ENCODE measurements at regions not wholly inside any gene's neighbourhood (a gene's known extent, or its start where the extent isn't known, plus 50 kb on each side); places are given as distances from the start of the nearest gene placed in this dataset.
"Not testable (repeated sequence)": the region's sequence is repeated elsewhere in the genome, so short reads cannot be mapped to it uniquely, and the experiment has no call there.

- no peak for DNase-seq (ENCODE audit: low read depth in 2 of 2, low spot score in 1 of 2)
These were observed 364.8 kb downstream of the RPS6KC1 start for GRCh38 chr1:213415691-213416380.

DNA sequence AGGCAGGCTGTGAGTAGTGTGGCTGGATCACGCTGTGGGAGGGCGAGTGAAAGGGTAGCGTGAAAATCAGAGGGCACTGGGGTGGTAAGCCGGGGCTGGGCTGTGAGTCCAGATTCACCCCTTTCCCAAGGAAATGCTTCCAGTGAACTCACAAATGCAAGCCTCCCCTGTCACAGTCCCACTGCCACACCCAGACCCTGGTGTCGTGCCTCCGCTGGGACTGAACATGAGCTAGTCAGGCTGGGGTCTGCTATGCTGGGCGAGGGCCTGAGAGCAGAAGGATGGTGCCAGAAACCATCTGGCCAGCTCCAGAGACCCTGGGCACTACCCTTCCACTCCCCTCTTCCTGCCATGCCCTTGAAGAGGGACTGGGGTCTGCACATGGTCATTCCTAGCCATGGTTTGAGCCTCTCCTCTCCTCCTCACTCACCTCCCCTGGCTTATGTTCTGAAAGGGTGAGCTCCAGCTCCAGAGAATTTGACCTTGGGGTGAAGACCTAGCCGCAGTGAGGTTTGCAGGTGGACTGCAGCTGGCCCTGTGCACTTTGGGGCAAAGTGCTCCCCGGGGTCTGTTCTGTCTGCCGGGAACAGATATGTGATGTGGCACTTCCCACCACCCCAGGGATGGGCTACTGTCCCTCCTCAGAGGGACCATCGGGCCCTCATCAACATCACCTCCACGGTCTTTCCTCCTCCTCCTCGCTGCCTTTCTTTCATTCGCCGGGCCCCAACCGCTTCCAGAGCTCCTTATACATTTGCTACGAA is 365.6 kb downstream of the RPS6KC1 start:
- no peak for DNase-seq (ENCODE audit: low read depth in 2 of 2, low spot score in 1 of 2)

- no peak for DNase-seq (ENCODE audit: low read depth in 2 of 2, low spot score in 1 of 2)
These were observed 366.3 kb downstream of the RPS6KC1 start for GRCh38 chr1:213417225-213417820.

DNA sequence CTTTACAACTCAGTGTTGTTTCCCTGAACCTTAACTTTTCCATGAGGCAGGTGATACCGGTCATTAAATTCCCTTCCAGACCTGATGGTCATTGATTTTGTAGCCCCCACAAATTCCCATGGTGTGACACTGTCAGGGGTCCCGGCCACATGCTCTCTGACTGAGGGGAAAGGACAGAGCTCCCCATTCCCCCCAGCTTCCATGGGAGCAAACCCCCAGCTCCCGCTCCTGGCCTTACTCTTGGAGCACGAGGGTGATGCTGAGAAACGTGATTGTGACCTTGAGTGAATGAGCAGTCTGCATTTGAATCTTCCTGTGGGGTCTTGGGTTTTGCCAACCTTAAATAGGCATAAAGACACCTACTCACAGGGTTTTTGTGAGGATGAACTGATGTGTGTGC is 366.8 kb downstream of the RPS6KC1 start:
- DNase-seq (ENCODE audit: low read depth in 2 of 2, low spot score in 1 of 2), result no peak

DNA sequence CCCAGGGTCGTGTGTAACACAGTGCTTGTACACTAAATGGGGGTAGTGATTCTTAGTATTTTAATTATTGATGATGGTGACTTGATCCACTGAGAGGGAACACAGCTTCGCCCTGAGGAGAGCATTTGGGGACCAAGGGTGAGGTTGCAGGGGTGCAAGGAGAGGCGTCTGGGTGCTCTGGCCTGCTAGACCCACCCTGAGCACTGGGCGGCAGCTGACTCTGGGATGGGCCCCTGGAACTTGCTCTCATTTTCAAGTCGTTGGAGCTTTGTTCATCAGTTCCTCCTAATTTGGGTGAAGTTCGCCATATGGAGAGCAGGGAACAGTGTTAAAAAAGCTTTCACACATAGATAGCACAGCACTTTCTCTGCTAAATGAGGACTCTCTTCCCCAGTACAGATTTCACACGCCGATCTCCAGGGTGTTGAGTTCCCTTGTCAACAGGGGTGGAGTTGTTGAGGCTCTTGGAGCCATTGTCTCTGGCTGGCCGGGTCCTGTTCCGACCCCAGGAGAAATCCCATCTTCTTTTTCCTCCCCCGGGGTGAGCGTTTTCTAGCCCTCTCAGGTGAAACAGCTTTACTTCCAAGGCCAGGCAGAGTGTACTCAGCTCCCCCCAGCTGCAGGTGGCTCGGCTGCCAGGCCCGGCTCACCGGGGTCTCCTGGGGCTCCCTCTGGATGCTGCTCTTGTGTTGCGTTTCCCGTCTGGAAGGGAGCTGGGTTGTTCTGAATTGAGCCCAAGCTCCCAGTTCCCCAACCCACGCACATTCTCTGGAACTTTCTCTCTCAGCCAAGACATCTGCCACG is 367.4 kb downstream of the RPS6KC1 start:
- DNase-seq (ENCODE audit: low read depth in 2 of 2, low spot score in 1 of 2), result no peak

DNA sequence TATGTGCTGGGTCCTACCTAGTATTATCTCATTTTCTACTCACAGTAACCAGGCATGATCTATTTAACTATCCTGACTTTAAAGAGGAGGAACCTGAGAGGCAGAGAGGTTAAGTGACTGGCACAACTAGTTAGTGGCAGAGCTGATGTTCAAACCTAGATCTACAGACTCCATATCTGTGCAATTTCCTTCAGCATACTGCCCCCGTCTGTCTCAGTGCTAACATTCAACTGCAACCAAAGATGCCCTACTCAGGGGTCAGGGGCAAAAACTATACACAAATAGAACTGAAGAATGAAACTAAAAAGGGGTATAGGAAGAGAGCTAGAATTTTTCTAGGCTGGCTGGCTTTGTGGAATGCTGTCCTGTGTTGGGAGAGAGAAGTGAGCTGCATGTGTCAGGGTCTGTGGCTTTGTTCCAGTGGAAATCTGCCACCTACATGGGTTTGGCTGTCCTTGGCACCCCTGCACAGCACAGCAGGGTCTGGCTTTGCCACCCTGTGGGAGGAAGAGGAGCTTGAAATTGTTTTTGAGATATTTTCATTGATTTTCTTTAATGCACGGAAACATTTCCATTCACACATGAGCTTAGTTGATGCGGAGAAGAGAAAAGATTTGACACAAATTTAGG is 368.5 kb downstream of the RPS6KC1 start:
- no peak for DNase-seq (ENCODE audit: low read depth in 2 of 2, low spot score in 1 of 2)

DNA sequence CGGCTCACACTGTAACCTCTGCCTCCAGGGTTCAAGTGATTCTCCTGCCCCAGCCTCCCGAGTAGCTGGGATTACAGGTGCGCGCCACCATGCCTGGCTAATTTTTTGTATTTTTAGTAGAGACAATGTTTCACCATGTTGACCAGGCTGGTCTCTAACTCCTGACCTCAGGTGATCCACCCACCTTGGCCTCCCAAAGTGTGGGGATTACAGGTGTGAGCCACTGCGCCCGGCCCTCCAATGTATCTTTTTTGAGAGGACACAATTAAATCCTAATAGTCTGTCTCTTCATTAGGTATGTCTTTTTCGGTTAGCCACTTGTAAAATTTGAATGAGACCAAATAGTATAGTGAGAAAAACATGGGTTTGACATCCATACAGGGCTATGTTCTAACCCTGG is 370.1 kb downstream of the RPS6KC1 start:
- not testable (repeated sequence) for DNase-seq (ENCODE audit: low read depth in 2 of 2, low spot score in 1 of 2)

DNA sequence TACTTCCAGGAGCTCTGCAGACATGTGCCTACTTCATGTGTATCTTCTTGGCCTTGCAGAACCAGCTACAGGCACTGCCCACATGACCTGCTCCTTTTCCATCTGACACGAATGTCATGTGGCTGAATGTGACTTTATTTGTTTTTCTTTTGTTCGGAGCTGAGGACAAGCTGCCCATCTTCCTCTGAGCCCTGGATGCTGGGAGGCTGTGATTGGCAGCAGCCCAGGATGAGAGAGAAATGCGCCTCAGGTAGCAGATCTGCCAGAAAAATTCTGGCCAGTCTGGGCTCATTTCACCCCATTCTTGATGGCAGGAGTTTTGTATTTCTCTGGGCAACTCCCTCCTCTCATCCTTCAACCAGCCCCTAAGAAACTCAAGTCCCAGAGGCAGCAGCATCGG is 372.0 kb downstream of the RPS6KC1 start:
- no peak for DNase-seq (ENCODE audit: low read depth in 2 of 2, low spot score in 1 of 2)

DNA sequence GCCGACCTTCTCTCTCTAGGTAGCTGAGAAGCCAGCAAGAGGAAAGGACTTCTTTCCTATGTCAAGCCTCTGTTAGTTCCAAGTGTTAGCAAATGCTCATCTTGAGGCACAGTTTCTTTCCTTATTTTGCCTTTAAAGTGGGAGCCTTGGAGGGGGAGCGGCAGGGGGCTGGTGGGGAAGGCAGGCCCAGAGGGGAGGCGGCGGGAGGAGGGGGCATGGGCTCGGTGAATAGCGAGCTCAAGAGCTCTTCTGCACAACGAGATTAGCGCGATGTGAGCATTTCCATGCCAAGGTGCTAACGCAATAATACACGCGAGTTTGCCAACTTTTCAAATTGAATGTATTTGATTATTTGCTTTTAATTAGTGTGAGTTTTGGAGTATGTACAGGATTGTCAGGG is 372.6 kb downstream of the RPS6KC1 start:
- DNase-seq (ENCODE audit: low read depth in 2 of 2, low spot score in 1 of 2), result no peak

GRCh38 chr1:213425376-213426030 is 374.5 kb downstream of the RPS6KC1 start:
- no peak for DNase-seq (ENCODE audit: low read depth in 2 of 2, low spot score in 1 of 2)

DNA sequence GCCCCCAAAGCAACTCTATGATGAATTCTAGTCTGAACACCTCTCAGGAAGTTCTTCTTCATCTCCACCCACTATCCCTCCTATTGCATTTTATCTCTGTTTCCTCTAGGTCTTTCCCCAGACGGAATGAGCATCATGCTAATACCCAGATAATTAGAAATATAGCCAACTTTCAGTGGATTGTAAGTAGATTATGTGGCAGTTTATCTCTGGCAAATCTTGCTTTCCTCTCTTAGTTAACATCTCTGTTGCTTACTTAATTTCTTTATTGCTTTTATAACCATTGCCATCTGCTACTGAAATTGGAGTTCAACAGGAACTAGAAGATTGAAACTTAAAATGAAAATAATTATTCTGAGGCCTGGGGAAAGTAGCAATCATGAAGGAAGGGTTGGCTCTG is 378.6 kb downstream of the RPS6KC1 start:
- no peak for DNase-seq (ENCODE audit: low read depth in 2 of 2, low spot score in 1 of 2)

DNA sequence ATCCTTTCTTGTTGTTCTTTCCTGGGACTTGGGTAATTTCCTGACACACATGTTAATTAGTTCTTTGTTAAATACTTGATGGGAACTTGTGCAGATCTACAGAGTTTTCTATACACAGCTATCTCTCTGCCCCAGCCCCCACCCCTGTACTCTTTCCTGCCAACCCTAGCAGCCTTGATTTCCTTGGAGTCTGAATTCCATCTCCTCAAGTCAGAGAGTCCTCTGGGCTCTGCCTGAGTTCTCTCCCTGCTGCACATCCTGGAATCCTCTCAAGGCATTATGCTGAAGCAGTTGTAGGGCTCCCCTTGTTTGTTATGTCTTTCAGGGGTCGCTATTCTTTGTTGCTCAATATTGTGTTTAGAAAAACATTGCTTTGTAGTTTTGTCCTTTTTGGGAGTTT is 384.7 kb downstream of the RPS6KC1 start:
- no peak for DNase-seq (ENCODE audit: low read depth in 2 of 2, low spot score in 1 of 2)

DNA sequence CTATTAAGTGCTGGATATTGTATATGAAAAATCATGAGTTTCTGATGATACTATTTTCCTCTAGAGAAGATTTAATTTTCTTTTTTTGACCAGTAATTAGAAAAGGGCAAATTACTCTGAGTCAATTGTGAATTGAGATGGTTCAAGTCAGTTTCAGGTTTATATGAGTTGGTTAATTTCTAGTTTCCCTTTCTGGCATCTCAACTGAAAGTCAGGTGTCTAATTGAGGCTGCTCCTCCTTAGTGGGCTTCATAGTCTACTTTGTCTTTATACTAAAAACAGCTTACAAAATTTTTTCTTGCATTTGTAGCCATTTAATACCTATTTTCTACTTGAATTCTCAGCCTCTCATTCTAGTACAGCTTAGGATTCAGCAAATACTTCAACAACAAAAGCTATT is 387.3 kb downstream of the RPS6KC1 start:
- no peak for DNase-seq (ENCODE audit: low read depth in 2 of 2, low spot score in 1 of 2)

GRCh38 chr1:213439703-213440102 is 388.7 kb downstream of the RPS6KC1 start:
- DNase-seq (ENCODE audit: low read depth in 2 of 2, low spot score in 1 of 2), result no peak

DNA sequence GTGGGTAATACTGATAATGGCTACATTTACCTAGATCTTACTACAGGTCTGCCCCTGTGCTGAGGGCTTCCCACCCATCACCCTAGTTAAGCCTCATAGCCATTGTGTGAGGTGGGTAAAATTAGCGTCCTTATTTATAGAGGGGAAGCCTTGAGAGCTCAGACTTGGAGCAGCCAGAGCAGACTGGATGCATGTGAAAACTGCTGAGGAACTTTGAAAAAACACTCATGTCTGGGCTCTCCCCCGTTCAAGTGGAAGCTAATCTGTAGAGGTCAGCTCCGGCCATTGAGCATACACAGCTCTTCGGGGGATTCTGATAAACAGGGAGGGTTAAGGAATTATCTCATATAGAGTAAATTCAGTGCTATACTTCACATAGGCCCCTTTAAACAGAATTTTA is 389.7 kb downstream of the RPS6KC1 start:
- DNase-seq (ENCODE audit: low read depth in 2 of 2, low spot score in 1 of 2), result no peak

- DNase-seq (ENCODE audit: low read depth in 2 of 2, low spot score in 1 of 2), result no peak
These were observed 392.4 kb downstream of the RPS6KC1 start for GRCh38 chr1:213443415-213443814.

- no peak for DNase-seq (ENCODE audit: low read depth in 2 of 2, low spot score in 1 of 2)
These were observed 393.2 kb downstream of the RPS6KC1 start for GRCh38 chr1:213444224-213444623.

DNA sequence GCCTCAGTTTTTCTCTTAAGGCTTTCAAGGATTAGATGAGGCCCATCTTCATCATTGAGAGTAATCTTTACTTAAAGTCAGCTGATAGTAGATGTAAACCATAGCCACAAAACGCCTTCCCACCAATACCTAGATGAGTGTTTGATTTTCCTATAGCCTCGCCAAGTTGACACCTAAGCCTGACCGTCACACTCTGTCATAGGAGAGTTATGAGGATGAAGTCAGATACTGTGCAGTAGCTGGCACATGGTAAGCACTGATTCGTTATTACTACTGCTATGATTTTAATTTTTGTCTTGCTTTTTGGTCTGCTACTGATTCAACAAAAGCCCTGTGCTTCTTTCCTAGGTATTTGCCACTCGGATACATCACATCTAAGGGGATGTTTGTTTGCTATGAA is 395.5 kb downstream of the RPS6KC1 start:
- DNase-seq (ENCODE audit: low read depth in 2 of 2, low spot score in 1 of 2), result no peak

GRCh38 chr1:213448360-213448759 is 397.3 kb downstream of the RPS6KC1 start:
- no peak for DNase-seq (ENCODE audit: low read depth in 2 of 2, low spot score in 1 of 2)

DNA sequence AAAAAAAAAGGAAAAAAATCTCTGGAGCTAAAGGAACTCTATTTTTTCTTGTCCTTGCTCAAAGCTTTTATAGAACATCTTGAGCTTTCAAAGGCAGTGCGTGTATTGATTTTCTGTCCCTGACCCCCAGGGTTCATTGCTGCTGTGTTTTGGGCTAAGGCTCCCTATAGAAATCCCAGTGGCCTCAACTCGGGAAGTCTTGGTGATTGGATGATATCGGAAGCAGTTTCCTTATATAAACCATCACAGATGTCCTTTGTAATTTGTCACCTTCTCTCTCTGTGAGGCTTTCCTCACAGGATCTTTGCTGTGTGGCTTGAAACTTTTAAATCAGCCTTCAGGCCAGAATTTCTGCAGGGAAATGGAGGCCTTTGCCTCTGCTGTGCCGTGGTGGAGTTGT is 397.7 kb downstream of the RPS6KC1 start:
- DNase-seq (ENCODE audit: low read depth in 2 of 2, low spot score in 1 of 2), result no peak

DNA sequence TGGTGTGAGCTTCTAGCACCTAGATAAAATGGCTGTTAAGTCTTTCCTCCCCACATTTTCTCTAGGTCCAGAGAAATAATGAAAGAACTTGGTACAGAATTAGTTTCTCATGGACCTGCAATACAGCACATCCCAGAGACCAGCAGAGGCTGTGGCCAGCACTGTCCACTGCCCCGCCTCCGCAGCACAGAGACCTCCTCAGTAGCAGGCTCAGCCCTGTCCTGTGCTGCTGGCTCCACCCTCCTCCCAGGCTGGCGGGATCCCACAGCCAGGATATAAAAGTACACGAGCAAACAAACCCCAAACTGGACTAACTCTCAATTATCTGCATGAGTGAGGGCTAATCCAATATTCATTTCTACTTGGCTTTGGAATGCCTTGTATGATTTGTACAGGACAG is 401.5 kb downstream of the RPS6KC1 start:
- no peak for DNase-seq (ENCODE audit: low read depth in 2 of 2, low spot score in 1 of 2)

Measured in stimulated activated CD8-positive, alpha-beta memory T cell treated with anti-CD3 and anti-CD28 coated beads, Interleukin-4, amount 100 ng/mL, for 1 hour (primary cell).